ENCODE measurements at regions not wholly inside any gene's neighbourhood (a gene's known extent, or its start where the extent isn't known, plus 50 kb on each side); places are given as distances from the start of the nearest gene placed in this dataset.
"Not testable (repeated sequence)": the region's sequence is repeated elsewhere in the genome, so short reads cannot be mapped to it uniquely, and the experiment has no call there.

GRCh38 chr5:122693963-122694362, 80.9 kb upstream of the SNX2 start:
- DNase-seq (ENCODE audit: low read depth) = no peak
- no peak for TF ChIP-seq CTCF (IDR thresholded peaks at IDR 0.05; ENCODE audit: insufficient read depth, low read length, severe bottlenecking)
- no peak for FAIRE-seq
- Histone ChIP-seq H3K36me3 (ENCODE audit: control insufficient read depth, insufficient read depth, low read length) (no peaks in the 10 kb centered on the region), H3K4me3 (ENCODE audit: low read depth, low read length) (no peak overlapping the region), H3K27me3 (ENCODE audit: control insufficient read depth, insufficient read depth, low read length) (no peaks in the 10 kb centered on the region)

- Histone ChIP-seq H3K27me3 (ENCODE audit: control insufficient read depth, insufficient read depth, low read length) (no peaks in the 10 kb centered on the region), H3K4me3 (ENCODE audit: low read depth, low read length) (no peak overlapping the region), H3K36me3 (ENCODE audit: control insufficient read depth, insufficient read depth, low read length) (no peaks in the 10 kb centered on the region)
- no peak for TF ChIP-seq CTCF (IDR thresholded peaks at IDR 0.05; ENCODE audit: insufficient read depth, low read length, severe bottlenecking)
- FAIRE-seq (no peak), DNase-seq (ENCODE audit: low read depth) (no peak)
Measured at GRCh38 chr5:122694884-122695283, 80.0 kb upstream of the SNX2 start.

- DNase-seq (ENCODE audit: low read depth); H3K27me3 ChIP-seq (ENCODE audit: control insufficient read depth, insufficient read depth, low read length); H3K36me3 ChIP-seq (ENCODE audit: control insufficient read depth, insufficient read depth, low read length); FAIRE-seq; H3K4me3 ChIP-seq (ENCODE audit: low read depth, low read length): not testable (repeated sequence)
Measured at GRCh38 chr5:122696735-122697134, 78.1 kb upstream of the SNX2 start.

- H3K4me3 ChIP-seq (ENCODE audit: low read depth, low read length) = no peak overlapping the region
- no peak for TF ChIP-seq CTCF (IDR thresholded peaks at IDR 0.05; ENCODE audit: insufficient read depth, low read length, severe bottlenecking)
- H3K27me3 ChIP-seq (ENCODE audit: control insufficient read depth, insufficient read depth, low read length) = no peaks in the 10 kb centered on the region
- FAIRE-seq = no peak
- DNase-seq (ENCODE audit: low read depth) = no peak
- H3K36me3 ChIP-seq (ENCODE audit: control insufficient read depth, insufficient read depth, low read length) = no peaks in the 10 kb centered on the region
Measured at GRCh38 chr5:122697191-122697590, 77.7 kb upstream of the SNX2 start.

GRCh38 chr5:122699201-122699600, 75.7 kb upstream of the SNX2 start:
- no peak for TF ChIP-seq CTCF (IDR thresholded peaks at IDR 0.05; ENCODE audit: insufficient read depth, low read length, severe bottlenecking)
- no peak overlapping the region for H3K4me3 ChIP-seq (ENCODE audit: low read depth, low read length)
- no peak for FAIRE-seq
- no peaks in the 10 kb centered on the region for H3K36me3 ChIP-seq (ENCODE audit: control insufficient read depth, insufficient read depth, low read length)
- no peaks in the 10 kb centered on the region for H3K27me3 ChIP-seq (ENCODE audit: control insufficient read depth, insufficient read depth, low read length)
- DNase-seq (ENCODE audit: low read depth) = no peak

GRCh38 chr5:122701640-122702523, 73.0 kb upstream of the SNX2 start:
- FAIRE-seq (no peak), DNase-seq (ENCODE audit: low read depth) (no peak)
- Histone ChIP-seq H3K27me3 (ENCODE audit: control insufficient read depth, insufficient read depth, low read length) (no peaks in the 10 kb centered on the region), H3K4me3 (ENCODE audit: low read depth, low read length) (no peak overlapping the region), H3K36me3 (ENCODE audit: control insufficient read depth, insufficient read depth, low read length) (no peaks in the 10 kb centered on the region)
- no peak for TF ChIP-seq CTCF (IDR thresholded peaks at IDR 0.05; ENCODE audit: insufficient read depth, low read length, severe bottlenecking)

All from bronchial epithelial cell (primary cell).